ENCODE measurements at regions not wholly inside any gene's neighbourhood (a gene's known extent, or its start where the extent isn't known, plus 50 kb on each side); places are given as distances from the start of the nearest gene placed in this dataset.

DNA sequence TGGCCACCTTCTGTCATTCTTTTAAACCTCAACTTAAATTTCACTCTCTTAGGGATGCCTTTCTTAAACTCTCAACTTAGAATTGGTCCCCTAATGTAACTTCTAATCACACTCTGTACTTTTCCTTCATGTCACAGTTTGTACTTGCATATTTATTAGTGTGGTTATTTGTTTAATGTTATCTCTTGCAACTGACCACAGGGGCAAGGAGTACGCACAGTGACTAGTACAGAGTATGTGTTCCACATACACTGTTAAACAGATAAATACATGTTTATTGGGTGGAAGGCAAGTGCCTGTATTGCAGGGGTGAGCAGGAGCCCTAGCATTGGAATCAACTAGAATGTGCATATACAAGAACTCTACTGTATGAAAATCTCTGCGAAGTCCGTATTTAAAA lies 554.0 kb downstream of the INSC start:
- Histone ChIP-seq H3K27ac (no peak overlapping the region), H3K36me3 (no peaks in the 10 kb centered on the region), H3K4me1 (peaks cover 0 to 6% (median 0%) of the 10 kb centered on the region in 4 donors), H3K27me3 (no peaks in the 10 kb centered on the region), H3K9me3 (no peaks in the 10 kb centered on the region), H3K4me3 (no peak overlapping the region)
- DNase-seq: no peak
- TF ChIP-seq POLR2A (IDR thresholded peaks at IDR 0.05): no peak
- TF ChIP-seq, protein P1, sequence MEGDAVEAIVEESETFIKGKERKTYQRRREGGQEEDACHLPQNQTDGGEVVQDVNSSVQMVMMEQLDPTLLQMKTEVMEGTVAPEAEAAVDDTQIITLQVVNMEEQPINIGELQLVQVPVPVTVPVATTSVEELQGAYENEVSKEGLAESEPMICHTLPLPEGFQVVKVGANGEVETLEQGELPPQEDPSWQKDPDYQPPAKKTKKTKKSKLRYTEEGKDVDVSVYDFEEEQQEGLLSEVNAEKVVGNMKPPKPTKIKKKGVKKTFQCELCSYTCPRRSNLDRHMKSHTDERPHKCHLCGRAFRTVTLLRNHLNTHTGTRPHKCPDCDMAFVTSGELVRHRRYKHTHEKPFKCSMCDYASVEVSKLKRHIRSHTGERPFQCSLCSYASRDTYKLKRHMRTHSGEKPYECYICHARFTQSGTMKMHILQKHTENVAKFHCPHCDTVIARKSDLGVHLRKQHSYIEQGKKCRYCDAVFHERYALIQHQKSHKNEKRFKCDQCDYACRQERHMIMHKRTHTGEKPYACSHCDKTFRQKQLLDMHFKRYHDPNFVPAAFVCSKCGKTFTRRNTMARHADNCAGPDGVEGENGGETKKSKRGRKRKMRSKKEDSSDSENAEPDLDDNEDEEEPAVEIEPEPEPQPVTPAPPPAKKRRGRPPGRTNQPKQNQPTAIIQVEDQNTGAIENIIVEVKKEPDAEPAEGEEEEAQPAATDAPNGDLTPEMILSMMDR (IDR thresholded peaks at IDR 0.05): no peak

- DNase-seq: no peak
- Histone ChIP-seq H3K9me3 (no peaks in the 10 kb centered on the region), H3K27ac (no peak overlapping the region), H3K27me3 (no peaks in the 10 kb centered on the region), H3K4me1 (peaks cover 0 to 5% (median 0%) of the 10 kb centered on the region in 4 donors), H3K4me3 (no peak overlapping the region), H3K36me3 (no peaks in the 10 kb centered on the region)
- TF ChIP-seq, protein P1 (IDR thresholded peaks at IDR 0.05): no peak
- no peak for TF ChIP-seq POLR2A (IDR thresholded peaks at IDR 0.05)
Measured at GRCh38 chr11:15670520-15671070, 555.9 kb downstream of the INSC start.

- H3K27me3 ChIP-seq: no peaks in the 10 kb centered on the region
- H3K4me1 ChIP-seq: no peaks in the 10 kb centered on the region
- H3K9me3 ChIP-seq: no peaks in the 10 kb centered on the region
- no peak for DNase-seq
- H3K4me3 ChIP-seq: no peak overlapping the region
- no peaks in the 10 kb centered on the region for H3K36me3 ChIP-seq
- no peak overlapping the region for H3K27ac ChIP-seq
- TF ChIP-seq, protein P1 (IDR thresholded peaks at IDR 0.05): no peak
- TF ChIP-seq POLR2A (IDR thresholded peaks at IDR 0.05): no peak
Measured at GRCh38 chr11:15671216-15671615, 556.5 kb downstream of the INSC start.

DNA sequence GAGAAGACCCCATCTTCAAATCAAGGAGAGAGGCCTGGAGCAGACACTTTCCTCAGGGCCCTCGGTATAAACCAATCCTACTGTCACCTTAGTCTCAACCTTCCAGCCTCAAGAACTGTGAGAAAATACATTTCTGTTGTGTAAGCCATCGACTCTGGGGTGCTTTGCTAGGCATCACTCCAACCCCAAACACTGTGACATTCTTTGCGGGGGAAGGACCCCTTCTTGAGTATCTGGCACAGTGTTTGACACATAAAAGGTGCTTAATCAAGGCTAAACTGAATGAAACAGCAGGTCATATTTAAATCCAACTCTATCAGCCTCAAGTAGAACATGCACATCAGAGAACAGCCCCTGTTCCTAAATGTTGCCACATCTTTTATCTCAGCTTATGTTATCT lies 558.1 kb downstream of the INSC start:
- no peaks in the 10 kb centered on the region for H3K9me3 ChIP-seq
- no peak for DNase-seq

DNA sequence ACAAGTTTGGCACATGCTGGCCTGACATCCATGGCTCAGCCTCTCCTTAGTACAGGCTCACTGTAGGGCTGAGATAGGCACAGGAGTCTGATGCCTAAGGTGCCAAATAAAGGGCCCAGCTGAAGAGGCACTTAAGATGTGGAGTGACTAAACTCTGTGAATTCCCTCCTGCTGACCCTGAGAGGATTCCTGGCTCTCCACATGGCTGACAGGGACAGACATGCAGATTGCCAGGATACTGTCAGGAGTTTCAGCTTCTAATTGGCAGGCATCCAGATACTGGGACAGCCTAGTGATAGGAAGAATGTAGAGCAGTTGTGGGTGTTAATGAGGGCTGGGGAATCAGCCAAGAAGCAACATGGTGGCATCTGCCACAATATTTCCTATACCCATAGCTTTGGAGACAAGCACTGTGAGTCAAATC lies 558.7 kb downstream of the INSC start:
- DNase-seq: no peak
- no peaks in the 10 kb centered on the region for H3K9me3 ChIP-seq
- no peaks in the 10 kb centered on the region for H3K27me3 ChIP-seq
- no peaks in the 10 kb centered on the region for H3K36me3 ChIP-seq
- H3K4me1 ChIP-seq: no peaks in the 10 kb centered on the region
- H3K27ac ChIP-seq: no peak overlapping the region
- H3K4me3 ChIP-seq: no peak overlapping the region
- TF ChIP-seq, protein P1 (IDR thresholded peaks at IDR 0.05): no peak
- TF ChIP-seq POLR2A (IDR thresholded peaks at IDR 0.05): no peak

More for the DNA sequence above, 558.1 kb downstream of the INSC start:
- Histone ChIP-seq H3K27me3 (no peaks in the 10 kb centered on the region), H3K27ac (no peak overlapping the region), H3K36me3 (no peaks in the 10 kb centered on the region), H3K4me1 (no peaks in the 10 kb centered on the region), H3K4me3 (no peak overlapping the region)
- no peak for TF ChIP-seq POLR2A (IDR thresholded peaks at IDR 0.05)
- TF ChIP-seq, protein P1 (IDR thresholded peaks at IDR 0.05): no peak

- no peak for TF ChIP-seq POLR2A (IDR thresholded peaks at IDR 0.05)
- TF ChIP-seq, protein P1 (IDR thresholded peaks at IDR 0.05): no peak
- Histone ChIP-seq H3K4me1 (no peaks in the 10 kb centered on the region), H3K4me3 (no peak overlapping the region), H3K36me3 (no peaks in the 10 kb centered on the region), H3K9me3 (no peaks in the 10 kb centered on the region), H3K27me3 (no peaks in the 10 kb centered on the region), H3K27ac (no peak overlapping the region)
- no peak for DNase-seq
Measured at GRCh38 chr11:15674756-15675155, 560.0 kb downstream of the INSC start.
